WTC11 (cell line): ENCODE measurements at regions not wholly inside any gene's neighbourhood (a gene's known extent, or its start where the extent isn't known, plus 50 kb on each side); places are given as distances from the start of the nearest gene placed in this dataset.

ENCODE experiments used
- ATAC-seq: fragments of 200-7000 bp; cut with Tn5 transposase; 2 replicates; pipeline ENCODE4 v1.10.0; 2021; ENCODE audit warnings: mild to moderate bottlenecking, moderate library complexity
- CTCF ChIA-PET: fragments of 300-600 bp; sonication (Branson Sonifier 250); formaldehyde crosslinking; loops from one replicate; lab custom pipeline; 2021; ENCODE audit warnings: antibody characterized with exemption; lab: Charles Lee
- POLR2A ChIA-PET: fragments of 350-600 bp; sonication (Branson Sonifier 250); formaldehyde crosslinking; loops from one replicate; lab custom pipeline; 2021; ENCODE audit warnings: antibody characterized with exemption; lab: Charles Lee
- DNase-seq: peaks from one replicate; pipeline ENCODE4 v3.0.0; 2021; ENCODE audit warnings: low spot score
- H3K27ac Mint-ChIP-seq: 2 replicates; pipeline ENCODE4 v1.8.0; 2021; ENCODE audit warnings: mixed read lengths
- H3K27me3 Mint-ChIP-seq: 2 replicates; pipeline ENCODE4 v1.8.0; 2021; ENCODE audit warnings: low read depth, mild to moderate bottlenecking, moderate library complexity, mixed read lengths
- H3K36me3 Mint-ChIP-seq: 2 replicates; pipeline ENCODE4 v1.8.0; 2021; ENCODE audit warnings: mixed read lengths
- H3K4me1 Mint-ChIP-seq: 2 replicates; pipeline ENCODE4 v1.8.0; 2022; ENCODE audit warnings: mixed read lengths
- H3K4me3 Mint-ChIP-seq: 2 replicates; pipeline ENCODE4 v1.8.0; 2021; ENCODE audit warnings: mild to moderate bottlenecking, moderate library complexity, mixed read lengths
- H3K9me3 Mint-ChIP-seq: 2 replicates; pipeline ENCODE4 v1.8.0; 2021; ENCODE audit warnings: mixed read lengths
- AR ChIP-seq: fragments of 250-450 bp; sonication (Bioruptor Pico); IDR thresholded peaks from 2 replicates; pipeline ENCODE4 v1.9.0; 2021; ENCODE audit warnings: mild to moderate bottlenecking
- ATF1 ChIP-seq: sonication (generic); formaldehyde crosslinking; IDR thresholded peaks from 2 replicates; pipeline ENCODE4 v1.8.1; 2023; ENCODE audit warnings: mild to moderate bottlenecking, moderate library complexity, missing genetic modification reagents
- CREM ChIP-seq: sonication (generic); formaldehyde crosslinking; IDR thresholded peaks from 2 replicates; pipeline ENCODE4 v1.8.1; 2022; ENCODE audit warnings: mild to moderate bottlenecking, missing genetic modification reagents, moderate library complexity
- ETV6 ChIP-seq: sonication (generic); formaldehyde crosslinking; IDR thresholded peaks from 2 replicates; pipeline ENCODE4 v1.8.1; 2022; ENCODE audit warnings: mild to moderate bottlenecking, missing genetic modification reagents
- GABPB1 ChIP-seq: sonication (generic); formaldehyde crosslinking; IDR thresholded peaks from 2 replicates; pipeline ENCODE4 v1.8.1; 2023; ENCODE audit warnings: mild to moderate bottlenecking, missing genetic modification reagents
- IRF2 ChIP-seq: sonication (generic); formaldehyde crosslinking; IDR thresholded peaks from 2 replicates; pipeline ENCODE4 v1.8.0; 2022; ENCODE audit warnings: low read depth, missing genetic modification reagents, borderline replicate concordance
- MLX ChIP-seq: sonication (generic); formaldehyde crosslinking; IDR thresholded peaks from 2 replicates; pipeline ENCODE4 v1.8.1; 2023; ENCODE audit warnings: mild to moderate bottlenecking, missing genetic modification reagents, moderate library complexity
- NFYB ChIP-seq: sonication (generic); formaldehyde crosslinking; conservative IDR thresholded peaks from 2 replicates; pipeline ENCODE4 v1.8.0; 2022; ENCODE audit warnings: low read depth, missing genetic modification reagents
- NR2C2 ChIP-seq: sonication (generic); formaldehyde crosslinking; IDR thresholded peaks from 2 replicates; pipeline ENCODE4 v1.8.0; 2022; ENCODE audit warnings: mild to moderate bottlenecking, missing genetic modification reagents
- NR3C1 ChIP-seq: sonication (generic); formaldehyde crosslinking; conservative IDR thresholded peaks from 2 replicates; pipeline ENCODE4 v1.8.1; 2023; ENCODE audit warnings: low read depth, mild to moderate bottlenecking, missing genetic modification reagents
- SP1 ChIP-seq: sonication (generic); formaldehyde crosslinking; conservative IDR thresholded peaks from 2 replicates; pipeline ENCODE4 v1.8.1; 2022; ENCODE audit warnings: missing genetic modification reagents
- TEAD4 ChIP-seq: sonication (generic); formaldehyde crosslinking; IDR thresholded peaks from 2 replicates; pipeline ENCODE4 v1.8.0; 2022; ENCODE audit warnings: mild to moderate bottlenecking, missing genetic modification reagents
- TP53 ChIP-seq: sonication (generic); formaldehyde crosslinking; IDR thresholded peaks from 2 replicates; pipeline ENCODE4 v1.8.1; 2023; ENCODE audit warnings: mild to moderate bottlenecking, missing genetic modification reagents
- ZBTB21 ChIP-seq: sonication (generic); formaldehyde crosslinking; IDR thresholded peaks from 2 replicates; pipeline ENCODE4 v1.8.1; 2023; ENCODE audit warnings: mild to moderate bottlenecking, missing genetic modification reagents, borderline replicate concordance
- ZNF121 ChIP-seq: sonication (generic); formaldehyde crosslinking; IDR thresholded peaks from 2 replicates; pipeline ENCODE4 v1.8.0; 2023; ENCODE audit warnings: missing genetic modification reagents
- ZNF219 ChIP-seq: sonication (generic); formaldehyde crosslinking; IDR thresholded peaks from 2 replicates; pipeline ENCODE4 v1.8.0; 2023; ENCODE audit warnings: missing genetic modification reagents, mild to moderate bottlenecking, borderline replicate concordance
- ZNF396 ChIP-seq: fragments of 250-450 bp; sonication (Bioruptor Pico); IDR thresholded peaks from 2 replicates; pipeline ENCODE4 v1.8.0; 2021; ENCODE audit warnings: mild to moderate bottlenecking, moderate library complexity, borderline replicate concordance
- ZNF416 ChIP-seq: fragments of 250-450 bp; sonication (Bioruptor Pico); IDR thresholded peaks from 2 replicates; pipeline ENCODE4 v1.9.0; 2021; ENCODE audit warnings: mild to moderate bottlenecking, inconsistent platforms
- ZNF423 ChIP-seq: fragments of 250-450 bp; sonication (Bioruptor Pico); IDR thresholded peaks from 2 replicates; pipeline ENCODE4 v2.1.2; 2022; ENCODE audit warnings: mild to moderate bottlenecking, moderate library complexity
- TF ChIP-seq, protein P1 (sequence below): sonication (generic); formaldehyde crosslinking; IDR thresholded peaks from 2 replicates; pipeline ENCODE4 v1.8.1; 2023; ENCODE audit warnings: mild to moderate bottlenecking, missing genetic modification reagents, moderate library complexity
- TF ChIP-seq, protein P2 (sequence below): sonication (generic); formaldehyde crosslinking; IDR thresholded peaks from 2 replicates; pipeline ENCODE4 v1.8.1; 2022; ENCODE audit warnings: low read depth, mild to moderate bottlenecking, moderate library complexity, missing genetic modification reagents, borderline replicate concordance
- TF ChIP-seq, protein P3 (sequence below): sonication (generic); formaldehyde crosslinking; IDR thresholded peaks from 2 replicates; pipeline ENCODE4 v1.8.1; 2023; ENCODE audit warnings: mild to moderate bottlenecking, moderate library complexity, missing genetic modification reagents
- TF ChIP-seq, protein P4 (sequence below): sonication (generic); formaldehyde crosslinking; IDR thresholded peaks from 2 replicates; pipeline ENCODE4 v1.8.1; 2022; ENCODE audit warnings: missing genetic modification reagents, borderline replicate concordance

- H3K9me3 Mint-ChIP-seq = no peaks in the 10 kb centered on the region
- POLR2A ChIA-PET = no interaction called here
- no peak for DNase-seq
- no peaks in the 10 kb centered on the region for H3K27me3 Mint-ChIP-seq
- TF ChIP-seq, protein P1, sequence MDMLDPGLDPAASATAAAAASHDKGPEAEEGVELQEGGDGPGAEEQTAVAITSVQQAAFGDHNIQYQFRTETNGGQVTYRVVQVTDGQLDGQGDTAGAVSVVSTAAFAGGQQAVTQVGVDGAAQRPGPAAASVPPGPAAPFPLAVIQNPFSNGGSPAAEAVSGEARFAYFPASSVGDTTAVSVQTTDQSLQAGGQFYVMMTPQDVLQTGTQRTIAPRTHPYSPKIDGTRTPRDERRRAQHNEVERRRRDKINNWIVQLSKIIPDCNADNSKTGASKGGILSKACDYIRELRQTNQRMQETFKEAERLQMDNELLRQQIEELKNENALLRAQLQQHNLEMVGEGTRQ (CRISPR knock-in tag) = no peak
- TF ChIP-seq, protein P2, sequence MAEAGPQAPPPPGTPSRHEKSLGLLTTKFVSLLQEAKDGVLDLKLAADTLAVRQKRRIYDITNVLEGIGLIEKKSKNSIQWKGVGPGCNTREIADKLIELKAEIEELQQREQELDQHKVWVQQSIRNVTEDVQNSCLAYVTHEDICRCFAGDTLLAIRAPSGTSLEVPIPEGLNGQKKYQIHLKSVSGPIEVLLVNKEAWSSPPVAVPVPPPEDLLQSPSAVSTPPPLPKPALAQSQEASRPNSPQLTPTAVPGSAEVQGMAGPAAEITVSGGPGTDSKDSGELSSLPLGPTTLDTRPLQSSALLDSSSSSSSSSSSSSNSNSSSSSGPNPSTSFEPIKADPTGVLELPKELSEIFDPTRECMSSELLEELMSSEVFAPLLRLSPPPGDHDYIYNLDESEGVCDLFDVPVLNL (CRISPR knock-in tag) = no peak
- no peak for TF ChIP-seq NR3C1 (CRISPR knock-in tag)
- TF ChIP-seq ZBTB21 = no peak
- no peak for TF ChIP-seq IRF2 (CRISPR knock-in tag)
- TF ChIP-seq TEAD4 (CRISPR knock-in tag) = no peak
- no peak for TF ChIP-seq ZNF396
- TF ChIP-seq, protein P3, sequence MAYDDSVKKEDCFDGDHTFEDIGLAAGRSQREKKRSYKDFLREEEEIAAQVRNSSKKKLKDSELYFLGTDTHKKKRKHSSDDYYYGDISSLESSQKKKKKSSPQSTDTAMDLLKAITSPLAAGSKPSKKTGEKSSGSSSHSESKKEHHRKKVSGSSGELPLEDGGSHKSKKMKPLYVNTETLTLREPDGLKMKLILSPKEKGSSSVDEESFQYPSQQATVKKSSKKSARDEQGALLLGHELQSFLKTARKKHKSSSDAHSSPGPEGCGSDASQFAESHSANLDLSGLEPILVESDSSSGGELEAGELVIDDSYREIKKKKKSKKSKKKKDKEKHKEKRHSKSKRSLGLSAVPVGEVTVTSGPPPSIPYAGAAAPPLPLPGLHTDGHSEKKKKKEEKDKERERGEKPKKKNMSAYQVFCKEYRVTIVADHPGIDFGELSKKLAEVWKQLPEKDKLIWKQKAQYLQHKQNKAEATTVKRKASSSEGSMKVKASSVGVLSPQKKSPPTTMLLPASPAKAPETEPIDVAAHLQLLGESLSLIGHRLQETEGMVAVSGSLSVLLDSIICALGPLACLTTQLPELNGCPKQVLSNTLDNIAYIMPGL (CRISPR knock-in tag) = no peak
- H3K4me1 Mint-ChIP-seq = peaks cover 8% of the 10 kb centered on the region
- ATAC-seq = no peak
- H3K4me3 Mint-ChIP-seq = no peak overlapping the region
- no peak overlapping the region for H3K27ac Mint-ChIP-seq
- CTCF ChIA-PET = interaction anchor here (1.0 kb wide), 1 partner anchor 13 kb away, joined by 3 read pairs; no protein-coding TSS in a partner anchor
- no peaks in the 10 kb centered on the region for H3K36me3 Mint-ChIP-seq
Measured at GRCh38 chr7:51607447-51607846, 290.8 kb upstream of the COBL start.

- no peaks in the 10 kb centered on the region for H3K9me3 Mint-ChIP-seq
- POLR2A ChIA-PET = no interaction called here
- TF ChIP-seq IRF2 (CRISPR knock-in tag) (no peak), GABPB1 (CRISPR knock-in tag) (no peak), ZNF219 (no peak), ZNF423 (CRISPR knock-in tag) (no peak), NFYB (CRISPR knock-in tag) (no peak), ZNF416 (CRISPR knock-in tag) (no peak), ETV6 (CRISPR knock-in tag) (no peak), ZNF121 (CRISPR knock-in tag) (no peak)
- TF ChIP-seq, all 79 proteins: peak for 0
- DNase-seq (no peak), ATAC-seq (no peak)
- no peaks in the 10 kb centered on the region for H3K27me3 Mint-ChIP-seq
- no peaks in the 10 kb centered on the region for H3K36me3 Mint-ChIP-seq
- CTCF ChIA-PET = no interaction called here
- H3K27ac Mint-ChIP-seq = no peak overlapping the region
- H3K4me3 Mint-ChIP-seq = no peak overlapping the region
- H3K4me1 Mint-ChIP-seq = peaks cover under 1% of the 10 kb centered on the region
Measured at GRCh38 chr7:51606601-51607154, 290.1 kb upstream of the COBL start.

DNA sequence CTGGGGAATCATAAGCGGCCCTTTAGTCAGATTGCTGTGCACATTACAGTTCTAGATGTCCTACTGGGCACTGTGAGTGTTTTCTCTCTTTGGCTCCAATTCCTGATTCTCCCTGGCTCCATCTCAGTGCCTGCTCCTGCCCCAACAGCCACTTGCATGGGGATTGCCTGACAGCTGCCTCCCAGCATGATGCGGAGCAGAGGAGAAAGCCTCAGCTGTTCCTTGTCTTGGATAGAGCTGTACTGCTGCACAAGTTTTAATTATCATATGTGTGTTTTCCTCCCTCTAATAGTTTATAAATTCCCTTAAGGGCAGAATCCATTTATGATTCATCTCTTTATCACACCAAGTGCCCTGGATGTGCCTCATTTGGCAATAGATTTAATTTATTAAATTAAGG lies 285.8 kb upstream of the COBL start:
- Mint-ChIP-seq H3K27ac (no peak overlapping the region), H3K36me3 (peaks cover 34% of the 10 kb centered on the region), H3K27me3 (peaks cover 4% of the 10 kb centered on the region), H3K4me3 (no peak overlapping the region), H3K4me1 (no peaks in the 10 kb centered on the region), H3K9me3 (peaks cover 37% of the 10 kb centered on the region)
- ATAC-seq (no peak), DNase-seq (no peak)
- ChIA-PET POLR2A (no interaction called here), CTCF (no interaction called here)
- TF ChIP-seq CREM (CRISPR knock-in tag) (no peak), TP53 (no peak), NFYB (CRISPR knock-in tag) (no peak), NR2C2 (no peak), SP1 (CRISPR knock-in tag) (no peak), ATF1 (CRISPR knock-in tag) (no peak), AR (CRISPR knock-in tag) (no peak), MLX (CRISPR knock-in tag) (no peak)
- TF ChIP-seq, protein P4, sequence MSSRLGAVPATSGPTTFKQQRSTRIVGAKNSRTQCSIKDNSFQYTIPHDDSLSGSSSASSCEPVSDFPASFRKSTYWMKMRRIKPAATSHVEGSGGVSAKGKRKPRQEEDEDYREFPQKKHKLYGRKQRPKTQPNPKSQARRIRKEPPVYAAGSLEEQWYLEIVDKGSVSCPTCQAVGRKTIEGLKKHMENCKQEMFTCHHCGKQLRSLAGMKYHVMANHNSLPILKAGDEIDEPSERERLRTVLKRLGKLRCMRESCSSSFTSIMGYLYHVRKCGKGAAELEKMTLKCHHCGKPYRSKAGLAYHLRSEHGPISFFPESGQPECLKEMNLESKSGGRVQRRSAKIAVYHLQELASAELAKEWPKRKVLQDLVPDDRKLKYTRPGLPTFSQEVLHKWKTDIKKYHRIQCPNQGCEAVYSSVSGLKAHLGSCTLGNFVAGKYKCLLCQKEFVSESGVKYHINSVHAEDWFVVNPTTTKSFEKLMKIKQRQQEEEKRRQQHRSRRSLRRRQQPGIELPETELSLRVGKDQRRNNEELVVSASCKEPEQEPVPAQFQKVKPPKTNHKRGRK (CRISPR knock-in tag) = no peak
